H1 (cell line): ENCODE measurements at regions not wholly inside any gene's neighbourhood (a gene's known extent, or its start where the extent isn't known, plus 50 kb on each side); places are given as distances from the start of the nearest gene placed in this dataset.

Source experiments
- EGR1 ChIP-seq: IDR thresholded peaks from 2 replicates; pipeline ENCODE4 v1.6.1; 2011; ENCODE audit warnings: low read depth, low read length, borderline replicate concordance
- POLR2A ChIP-seq, 2 experiments: IDR thresholded peaks; 1 replicate in 1 of 2; 2 replicates in 1 of 2; pipeline ENCODE4 v1.6.1; 2011; ENCODE audit warnings: low read depth in 2 of 2, low read length in 2 of 2, mild to moderate bottlenecking in 2 of 2; ENCODE audit errors: control extremely low read depth in 1 of 2
- RFX5 ChIP-seq: IDR thresholded peaks from 2 replicates; pipeline ENCODE4 v1.6.1; 2011; ENCODE audit warnings: low read depth, low read length, improper control_type of control experiment, borderline replicate concordance
- TCF12 ChIP-seq: IDR thresholded peaks from 2 replicates; pipeline ENCODE4 v1.6.1; 2011; ENCODE audit warnings: low read depth, mild to moderate bottlenecking, low read length
- TF ChIP-seq, protein P1 (sequence below): IDR thresholded peaks from 2 replicates; pipeline ENCODE4 v1.6.1; 2011; ENCODE audit warnings: low read length, improper control_type of control experiment

DNA sequence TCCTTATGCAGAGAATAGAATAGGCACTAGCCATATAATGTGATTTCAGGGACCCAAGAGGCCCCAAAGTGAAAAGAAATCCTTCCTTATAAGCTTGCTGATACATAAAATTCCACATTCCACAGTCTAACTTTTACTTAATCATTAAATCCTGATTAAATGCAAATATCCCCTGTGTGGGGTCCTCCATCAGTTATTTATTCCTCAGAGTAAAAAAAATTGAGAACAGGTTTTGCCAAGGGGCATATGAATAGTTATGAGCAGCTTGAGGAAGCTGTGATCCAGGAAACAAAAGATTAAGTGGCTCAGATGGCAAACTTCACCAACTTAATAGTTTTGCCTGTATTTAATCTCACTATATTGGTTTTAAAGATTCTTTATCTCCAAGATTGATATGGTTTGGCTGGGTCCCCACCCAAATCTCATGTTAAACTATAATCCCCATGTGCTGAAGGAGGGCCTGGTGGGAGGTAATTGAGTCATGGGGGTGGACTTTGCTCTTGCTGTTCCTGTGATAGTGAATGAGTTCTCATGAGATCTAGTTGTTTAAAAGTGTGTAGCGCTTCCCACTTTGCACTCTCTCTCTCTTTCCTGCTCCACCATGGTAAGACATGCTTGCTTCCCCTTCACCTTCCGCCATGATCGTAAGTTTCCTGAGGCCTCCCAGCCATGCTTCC lies 324.9 kb downstream of the NPR3 start (continued):
- TF ChIP-seq, protein P1, sequence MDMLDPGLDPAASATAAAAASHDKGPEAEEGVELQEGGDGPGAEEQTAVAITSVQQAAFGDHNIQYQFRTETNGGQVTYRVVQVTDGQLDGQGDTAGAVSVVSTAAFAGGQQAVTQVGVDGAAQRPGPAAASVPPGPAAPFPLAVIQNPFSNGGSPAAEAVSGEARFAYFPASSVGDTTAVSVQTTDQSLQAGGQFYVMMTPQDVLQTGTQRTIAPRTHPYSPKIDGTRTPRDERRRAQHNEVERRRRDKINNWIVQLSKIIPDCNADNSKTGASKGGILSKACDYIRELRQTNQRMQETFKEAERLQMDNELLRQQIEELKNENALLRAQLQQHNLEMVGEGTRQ = no peak
- TF ChIP-seq TCF12 (no peak), EGR1 (no peak), RFX5 (no peak), POLR2A (IDR thresholded peaks at IDR 0.05; ENCODE audit: control extremely low read depth in 1 of 2, low read depth in 2 of 2, low read length in 2 of 2) (no peak)
